Endothelial cell (in vitro differentiated cells): ENCODE measurements at regions not wholly inside any gene's neighbourhood (a gene's known extent, or its start where the extent isn't known, plus 50 kb on each side); places are given as distances from the start of the nearest gene placed in this dataset.
"Not testable (repeated sequence)": the region's sequence is repeated elsewhere in the genome, so short reads cannot be mapped to it uniquely, and the experiment has no call there.

Source experiments
- DNase-seq: peaks from one replicate; pipeline ENCODE4 v3.0.0; 2021; ENCODE audit warnings: low spot score
- H3K27ac Mint-ChIP-seq: one replicate; pipeline ENCODE4 v1.8.0; 2021; ENCODE audit warnings: mixed read lengths, inconsistent platforms; ENCODE audit not compliant: unreplicated experiment
- H3K27me3 Mint-ChIP-seq: one replicate; pipeline ENCODE4 v1.8.0; 2021; ENCODE audit warnings: mild to moderate bottlenecking, moderate library complexity, mixed read lengths, inconsistent platforms; ENCODE audit not compliant: unreplicated experiment
- H3K36me3 Mint-ChIP-seq: one replicate; pipeline ENCODE4 v1.8.0; 2021; ENCODE audit warnings: mild to moderate bottlenecking, low read depth, mixed read lengths, inconsistent platforms; ENCODE audit not compliant: unreplicated experiment
- H3K4me1 Mint-ChIP-seq: one replicate; pipeline ENCODE4 v1.8.0; 2021; ENCODE audit warnings: mild to moderate bottlenecking, mixed read lengths, inconsistent platforms; ENCODE audit not compliant: unreplicated experiment
- H3K4me3 Mint-ChIP-seq: one replicate; pipeline ENCODE4 v1.8.0; 2021; ENCODE audit warnings: mild to moderate bottlenecking, mixed read lengths, inconsistent platforms; ENCODE audit not compliant: unreplicated experiment
- H3K9me3 Mint-ChIP-seq: one replicate; pipeline ENCODE4 v1.8.0; 2021; ENCODE audit warnings: mixed read lengths, inconsistent platforms; ENCODE audit not compliant: unreplicated experiment
- TF ChIP-seq, protein P1 (sequence below): fragments of 200-600 bp; sonication (generic); IDR thresholded peaks from one replicate; pipeline ENCODE4 v1.5.0; 2021; ENCODE audit warnings: antibody characterized with exemption; ENCODE audit not compliant: unreplicated experiment

DNA sequence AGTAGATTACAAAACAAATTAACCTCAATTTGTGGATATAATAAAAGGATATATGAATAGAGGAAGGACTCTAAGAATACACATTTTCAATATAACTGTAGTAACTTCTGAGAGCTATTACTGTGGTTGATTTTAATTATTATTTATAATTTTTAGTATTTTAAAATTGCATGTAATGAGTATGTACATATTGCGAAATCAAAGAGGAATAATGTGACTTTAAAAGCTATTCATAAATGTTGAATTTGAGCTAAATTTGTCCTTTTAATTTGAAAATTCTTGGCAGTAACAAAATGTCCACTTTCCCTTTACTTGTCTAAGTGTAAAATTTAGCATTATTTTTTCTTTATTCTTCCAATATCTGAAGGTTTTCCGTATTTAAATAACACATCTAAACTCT is 750.6 kb upstream of the PCDH15 start:
- H3K36me3 Mint-ChIP-seq, result no peaks in the 10 kb centered on the region
- H3K9me3 Mint-ChIP-seq, result no peaks in the 10 kb centered on the region
- H3K4me3 Mint-ChIP-seq, result no peak overlapping the region
- no peak overlapping the region for H3K27ac Mint-ChIP-seq
- no peaks in the 10 kb centered on the region for H3K27me3 Mint-ChIP-seq
- no peak for DNase-seq
- peaks cover 29% of the 10 kb centered on the region for H3K4me1 Mint-ChIP-seq
- TF ChIP-seq, protein P1, sequence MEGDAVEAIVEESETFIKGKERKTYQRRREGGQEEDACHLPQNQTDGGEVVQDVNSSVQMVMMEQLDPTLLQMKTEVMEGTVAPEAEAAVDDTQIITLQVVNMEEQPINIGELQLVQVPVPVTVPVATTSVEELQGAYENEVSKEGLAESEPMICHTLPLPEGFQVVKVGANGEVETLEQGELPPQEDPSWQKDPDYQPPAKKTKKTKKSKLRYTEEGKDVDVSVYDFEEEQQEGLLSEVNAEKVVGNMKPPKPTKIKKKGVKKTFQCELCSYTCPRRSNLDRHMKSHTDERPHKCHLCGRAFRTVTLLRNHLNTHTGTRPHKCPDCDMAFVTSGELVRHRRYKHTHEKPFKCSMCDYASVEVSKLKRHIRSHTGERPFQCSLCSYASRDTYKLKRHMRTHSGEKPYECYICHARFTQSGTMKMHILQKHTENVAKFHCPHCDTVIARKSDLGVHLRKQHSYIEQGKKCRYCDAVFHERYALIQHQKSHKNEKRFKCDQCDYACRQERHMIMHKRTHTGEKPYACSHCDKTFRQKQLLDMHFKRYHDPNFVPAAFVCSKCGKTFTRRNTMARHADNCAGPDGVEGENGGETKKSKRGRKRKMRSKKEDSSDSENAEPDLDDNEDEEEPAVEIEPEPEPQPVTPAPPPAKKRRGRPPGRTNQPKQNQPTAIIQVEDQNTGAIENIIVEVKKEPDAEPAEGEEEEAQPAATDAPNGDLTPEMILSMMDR, result no peak

DNA sequence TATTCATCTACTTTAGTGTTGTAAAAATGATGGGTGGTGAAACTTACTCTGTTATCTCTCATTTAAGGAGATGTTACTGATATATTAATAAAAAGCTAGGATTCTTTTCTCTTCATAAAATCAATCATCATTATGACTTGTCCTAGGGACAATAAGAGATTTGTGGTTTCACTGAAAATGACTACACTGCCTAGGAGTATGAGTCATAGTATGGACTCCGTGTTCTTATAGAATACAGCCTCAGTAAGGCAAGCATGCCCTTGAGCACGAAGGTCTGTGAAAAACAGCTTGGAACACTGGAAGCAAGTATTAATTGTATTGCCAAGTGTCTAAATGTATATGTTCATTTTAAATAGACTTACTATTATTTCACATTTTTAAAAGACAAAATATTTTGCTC is 749.2 kb upstream of the PCDH15 start:
- no peak overlapping the region for H3K4me3 Mint-ChIP-seq
- no peaks in the 10 kb centered on the region for H3K9me3 Mint-ChIP-seq
- H3K27ac Mint-ChIP-seq, result no peak overlapping the region
- H3K27me3 Mint-ChIP-seq, result no peaks in the 10 kb centered on the region
- no peak for DNase-seq
- TF ChIP-seq, protein P1, result no peak
- H3K4me1 Mint-ChIP-seq, result peaks cover 31% of the 10 kb centered on the region
- H3K36me3 Mint-ChIP-seq, result no peaks in the 10 kb centered on the region

DNA sequence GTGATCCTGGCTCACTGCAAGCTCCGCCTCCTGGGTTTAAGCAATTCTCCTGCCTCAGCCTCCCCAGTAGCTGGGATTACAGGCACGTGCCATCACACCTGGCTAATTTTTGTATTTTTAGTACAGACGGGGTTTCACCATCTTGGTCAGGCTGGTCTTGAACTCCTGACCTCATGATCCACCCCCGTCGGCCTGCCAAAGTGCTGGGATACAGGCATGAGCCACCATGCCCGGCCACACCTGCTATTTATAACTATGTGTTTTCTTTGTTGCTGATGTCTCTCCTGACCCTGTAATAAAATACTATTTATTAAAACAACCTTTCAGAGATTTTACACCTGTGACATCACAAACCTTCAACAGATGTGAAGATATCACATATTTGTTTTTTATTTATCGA is 736.5 kb upstream of the PCDH15 start:
- DNase-seq, H3K4me1 Mint-ChIP-seq, H3K9me3 Mint-ChIP-seq, H3K4me3 Mint-ChIP-seq, H3K27ac Mint-ChIP-seq, H3K27me3 Mint-ChIP-seq, H3K36me3 Mint-ChIP-seq: not testable (repeated sequence)

DNA sequence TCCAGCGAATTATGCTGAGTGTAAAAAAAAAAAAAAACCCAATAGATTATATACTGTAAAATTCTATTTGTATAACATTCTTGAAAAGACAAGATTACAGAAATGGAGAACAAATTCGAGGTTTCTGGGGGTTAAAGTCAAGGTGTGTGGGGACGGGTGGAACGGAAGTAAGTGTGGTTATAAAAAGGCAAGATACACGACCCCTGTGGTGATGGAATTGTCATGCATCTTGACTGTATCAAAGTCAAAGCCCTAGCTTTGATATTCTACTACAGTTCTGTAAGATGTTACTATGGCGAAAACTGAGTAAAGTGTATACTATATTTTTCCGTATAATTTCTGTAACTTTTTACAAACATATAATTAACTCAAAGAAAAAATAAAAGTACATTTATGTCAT is 718.2 kb upstream of the PCDH15 start:
- peaks cover 12% of the 10 kb centered on the region for H3K4me1 Mint-ChIP-seq
- TF ChIP-seq, protein P1, result no peak

DNA sequence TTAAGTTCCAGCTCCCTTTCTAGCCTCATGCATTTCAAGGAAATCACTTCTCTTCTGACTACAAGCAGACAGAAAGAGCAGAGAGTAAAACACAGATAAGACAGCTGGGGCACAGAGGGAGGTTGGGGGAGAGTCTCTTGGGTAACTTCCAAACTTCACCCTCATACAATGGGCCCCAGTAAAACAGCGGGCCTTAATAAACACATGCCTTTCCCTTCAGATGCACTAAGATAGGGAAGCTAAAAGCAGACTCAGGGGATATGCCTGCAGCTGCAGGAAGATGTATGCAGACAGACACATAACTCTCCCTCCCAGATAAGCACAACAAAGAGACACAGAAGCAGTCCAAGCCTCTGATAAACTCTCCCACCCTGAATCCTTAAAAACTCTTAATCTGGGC is 717.4 kb upstream of the PCDH15 start:
- H3K4me1 Mint-ChIP-seq, result peaks cover 12% of the 10 kb centered on the region
- H3K36me3 Mint-ChIP-seq, H3K27me3 Mint-ChIP-seq, H3K9me3 Mint-ChIP-seq, H3K4me3 Mint-ChIP-seq: not testable (repeated sequence)
- DNase-seq, result peak; percentile 5
- peak overlapping the region; percentile 1 for H3K27ac Mint-ChIP-seq

More for the DNA sequence above, 718.2 kb upstream of the PCDH15 start:
- no peak overlapping the region for H3K27ac Mint-ChIP-seq
- no peaks in the 10 kb centered on the region for H3K9me3 Mint-ChIP-seq
- DNase-seq, result no peak
- no peak overlapping the region for H3K4me3 Mint-ChIP-seq
- no peaks in the 10 kb centered on the region for H3K27me3 Mint-ChIP-seq
- H3K36me3 Mint-ChIP-seq, result no peaks in the 10 kb centered on the region

DNA sequence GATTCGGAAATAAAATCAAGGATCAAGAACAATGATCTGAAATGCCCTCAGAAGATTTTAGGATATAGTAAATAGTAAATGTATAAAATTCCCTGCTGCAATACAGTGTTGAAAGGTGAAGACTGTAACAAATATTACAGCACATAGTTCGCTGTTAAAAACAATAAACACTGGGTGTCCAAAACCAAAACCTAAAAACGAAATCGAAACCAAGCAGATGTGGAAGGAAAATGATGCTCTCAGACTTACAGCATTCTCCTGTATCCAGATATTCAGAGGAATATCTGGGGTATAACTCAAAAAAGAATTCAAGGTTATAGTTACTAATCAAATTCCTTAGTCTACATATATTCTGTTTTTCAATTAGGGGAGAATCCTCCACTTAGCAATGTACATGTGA is 708.1 kb upstream of the PCDH15 start:
- no peaks in the 10 kb centered on the region for H3K9me3 Mint-ChIP-seq
- H3K36me3 Mint-ChIP-seq, result no peaks in the 10 kb centered on the region
- H3K27me3 Mint-ChIP-seq, result no peaks in the 10 kb centered on the region
- H3K4me1 Mint-ChIP-seq, result no peaks in the 10 kb centered on the region
- DNase-seq, result no peak
- no peak overlapping the region for H3K4me3 Mint-ChIP-seq
- no peak overlapping the region for H3K27ac Mint-ChIP-seq
- TF ChIP-seq, protein P1, result no peak
